ENCODE measurements at regions not wholly inside any gene's neighbourhood (a gene's known extent, or its start where the extent isn't known, plus 50 kb on each side); places are given as distances from the start of the nearest gene placed in this dataset.
"Not testable (repeated sequence)": the region's sequence is repeated elsewhere in the genome, so short reads cannot be mapped to it uniquely, and the experiment has no call there.

- in situ Hi-C loops (cut with MboI; ENCODE audit: low sequenced_read_pairs, unreplicated experiment) = loop anchor here (25.0 kb wide), 1 partner anchor 240 kb away; no protein-coding TSS in a partner anchor
- DNase-seq (ENCODE audit: low spot score) = no peak
- no peak for TF ChIP-seq CTCF (IDR thresholded peaks at IDR 0.05; ENCODE audit: borderline replicate concordance, control extremely low read depth, extremely low read depth, insufficient read depth, missing control alignments)
Observed at GRCh38 chr3:153277029-153277428, 115.0 kb downstream of the RAP2B start.

- not testable (repeated sequence) for DNase-seq (ENCODE audit: low spot score)
- in situ Hi-C loops (cut with MboI; ENCODE audit: low sequenced_read_pairs, unreplicated experiment) = loop anchor here (25.0 kb wide), 1 partner anchor 244 kb away; no protein-coding TSS in a partner anchor
Observed at GRCh38 chr3:153281236-153281997, 119.4 kb downstream of the RAP2B start.

- TF ChIP-seq CTCF (IDR thresholded peaks at IDR 0.05; ENCODE audit: borderline replicate concordance, control extremely low read depth, extremely low read depth, insufficient read depth, missing control alignments) = no peak
- in situ Hi-C loops (cut with MboI; ENCODE audit: low sequenced_read_pairs, unreplicated experiment) = loop anchor here (25.0 kb wide), 1 partner anchor 245 kb away; no protein-coding TSS in a partner anchor
- no peak for DNase-seq (ENCODE audit: low spot score)
Observed at GRCh38 chr3:153282355-153282754, 120.3 kb downstream of the RAP2B start.

GRCh38 chr3:153284282-153284938 is 122.4 kb downstream of the RAP2B start:
- DNase-seq (ENCODE audit: low spot score) = peak; percentile 36
- in situ Hi-C loops (cut with MboI; ENCODE audit: low sequenced_read_pairs, unreplicated experiment) = loop anchor here (25.0 kb wide), 1 partner anchor 247 kb away; no protein-coding TSS in a partner anchor
- no peak for TF ChIP-seq CTCF (IDR thresholded peaks at IDR 0.05; ENCODE audit: borderline replicate concordance, control extremely low read depth, extremely low read depth, insufficient read depth, missing control alignments)

GRCh38 chr3:153285194-153285641 is 123.2 kb downstream of the RAP2B start:
- in situ Hi-C loops (cut with MboI; ENCODE audit: low sequenced_read_pairs, unreplicated experiment) = loop anchor here (25.0 kb wide), 1 partner anchor 248 kb away; no protein-coding TSS in a partner anchor
- no peak for DNase-seq (ENCODE audit: low spot score)
- TF ChIP-seq CTCF (IDR thresholded peaks at IDR 0.05; ENCODE audit: borderline replicate concordance, control extremely low read depth, extremely low read depth, insufficient read depth, missing control alignments) = no peak

GRCh38 chr3:153285982-153286381 is 124.0 kb downstream of the RAP2B start:
- in situ Hi-C loops (cut with MboI; ENCODE audit: low sequenced_read_pairs, unreplicated experiment) = loop anchor here (25.0 kb wide), 1 partner anchor 249 kb away; no protein-coding TSS in a partner anchor
- TF ChIP-seq CTCF (IDR thresholded peaks at IDR 0.05; ENCODE audit: borderline replicate concordance, control extremely low read depth, extremely low read depth, insufficient read depth, missing control alignments) = no peak
- no peak for DNase-seq (ENCODE audit: low spot score)

- no peak for TF ChIP-seq CTCF (IDR thresholded peaks at IDR 0.05; ENCODE audit: borderline replicate concordance, control extremely low read depth, extremely low read depth, insufficient read depth, missing control alignments)
- in situ Hi-C loops (cut with MboI; ENCODE audit: low sequenced_read_pairs, unreplicated experiment) = loop anchor here (25.0 kb wide), 1 partner anchor 250 kb away; no protein-coding TSS in a partner anchor
- DNase-seq (ENCODE audit: low spot score) = no peak
Observed at GRCh38 chr3:153287017-153287416, 125.0 kb downstream of the RAP2B start.
